VCaP (cell line): ENCODE measurements at regions not wholly inside any gene's neighbourhood (a gene's known extent, or its start where the extent isn't known, plus 50 kb on each side); places are given as distances from the start of the nearest gene placed in this dataset.

ENCODE experiments used
- H3K27ac ChIP-seq: fragments of 450-650 bp; 2 replicates; pipeline ENCODE4 v1.5.1; 2017
- TF ChIP-seq, protein P1 (sequence below): fragments of 450-650 bp; conservative IDR thresholded peaks from 2 replicates; pipeline ENCODE4 v1.5.1; 2017; ENCODE audit warnings: mild to moderate bottlenecking, moderate library complexity

DNA sequence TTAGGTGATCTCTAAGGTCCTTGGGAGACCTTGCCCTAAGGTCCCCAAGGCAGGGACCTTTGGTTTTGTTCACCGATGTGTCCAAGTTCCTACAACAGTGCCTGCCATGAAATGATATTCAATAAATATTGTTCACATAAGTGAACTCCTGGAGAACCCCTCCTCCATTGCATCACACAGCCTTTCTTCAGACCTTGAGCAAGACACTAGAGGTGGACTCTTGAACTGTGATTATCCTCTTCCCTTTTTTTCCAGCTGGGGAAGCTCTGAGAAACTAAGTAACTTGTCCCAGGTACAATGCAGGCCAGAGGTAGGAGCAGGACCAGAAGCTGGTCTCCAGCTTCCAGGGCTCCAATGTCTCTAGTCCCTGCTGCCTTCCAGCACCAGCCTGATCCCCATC lies 76.6 kb upstream of the LMO1 start:
- H3K27ac ChIP-seq = no peak overlapping the region
- TF ChIP-seq, protein P1, sequence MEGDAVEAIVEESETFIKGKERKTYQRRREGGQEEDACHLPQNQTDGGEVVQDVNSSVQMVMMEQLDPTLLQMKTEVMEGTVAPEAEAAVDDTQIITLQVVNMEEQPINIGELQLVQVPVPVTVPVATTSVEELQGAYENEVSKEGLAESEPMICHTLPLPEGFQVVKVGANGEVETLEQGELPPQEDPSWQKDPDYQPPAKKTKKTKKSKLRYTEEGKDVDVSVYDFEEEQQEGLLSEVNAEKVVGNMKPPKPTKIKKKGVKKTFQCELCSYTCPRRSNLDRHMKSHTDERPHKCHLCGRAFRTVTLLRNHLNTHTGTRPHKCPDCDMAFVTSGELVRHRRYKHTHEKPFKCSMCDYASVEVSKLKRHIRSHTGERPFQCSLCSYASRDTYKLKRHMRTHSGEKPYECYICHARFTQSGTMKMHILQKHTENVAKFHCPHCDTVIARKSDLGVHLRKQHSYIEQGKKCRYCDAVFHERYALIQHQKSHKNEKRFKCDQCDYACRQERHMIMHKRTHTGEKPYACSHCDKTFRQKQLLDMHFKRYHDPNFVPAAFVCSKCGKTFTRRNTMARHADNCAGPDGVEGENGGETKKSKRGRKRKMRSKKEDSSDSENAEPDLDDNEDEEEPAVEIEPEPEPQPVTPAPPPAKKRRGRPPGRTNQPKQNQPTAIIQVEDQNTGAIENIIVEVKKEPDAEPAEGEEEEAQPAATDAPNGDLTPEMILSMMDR = no peak

DNA sequence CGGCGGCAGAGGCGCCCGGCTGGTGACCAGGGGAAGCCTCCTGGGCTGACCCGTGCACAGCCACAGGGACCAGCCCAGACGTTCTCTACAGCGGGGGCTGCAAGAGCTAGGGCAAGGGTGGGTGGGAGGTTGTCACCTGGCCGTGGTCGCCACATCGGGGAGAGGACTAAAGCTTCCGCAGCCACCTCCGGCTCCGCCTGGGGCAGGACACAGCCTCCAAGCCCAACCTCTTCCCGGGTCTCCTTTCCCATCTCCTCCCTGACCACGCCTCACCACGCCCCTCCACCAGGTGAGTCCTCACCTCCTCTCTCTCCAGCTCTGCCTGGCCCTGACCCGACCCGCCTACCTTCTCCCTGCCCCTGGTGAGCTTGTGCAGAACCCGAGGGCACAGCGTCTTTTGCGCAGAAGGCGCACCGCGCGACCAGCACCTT lies 75.9 kb upstream of the LMO1 start:
- no peak overlapping the region for H3K27ac ChIP-seq
- TF ChIP-seq, protein P1 = no peak

DNA sequence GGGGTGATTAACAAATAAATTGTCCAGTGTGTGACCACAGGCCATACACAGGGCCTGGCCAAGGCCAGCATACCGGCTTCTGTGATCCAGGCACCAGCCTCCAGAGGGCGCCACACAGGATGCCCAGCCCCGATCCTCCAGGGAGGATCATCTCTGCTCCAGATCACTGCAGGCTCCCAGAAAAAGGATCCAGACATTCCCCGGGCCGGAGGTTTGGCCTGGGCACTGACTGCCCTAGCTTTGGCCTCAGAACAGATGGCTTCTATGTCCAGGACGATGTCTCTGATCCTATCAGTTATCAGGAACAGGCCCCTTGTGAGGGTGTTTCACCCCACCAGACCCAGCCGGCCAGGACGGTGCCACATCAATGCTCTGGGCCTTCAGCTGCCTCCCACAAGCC lies 74.5 kb upstream of the LMO1 start:
- TF ChIP-seq, protein P1 = peak; percentile 79
- H3K27ac ChIP-seq = no peak overlapping the region

DNA sequence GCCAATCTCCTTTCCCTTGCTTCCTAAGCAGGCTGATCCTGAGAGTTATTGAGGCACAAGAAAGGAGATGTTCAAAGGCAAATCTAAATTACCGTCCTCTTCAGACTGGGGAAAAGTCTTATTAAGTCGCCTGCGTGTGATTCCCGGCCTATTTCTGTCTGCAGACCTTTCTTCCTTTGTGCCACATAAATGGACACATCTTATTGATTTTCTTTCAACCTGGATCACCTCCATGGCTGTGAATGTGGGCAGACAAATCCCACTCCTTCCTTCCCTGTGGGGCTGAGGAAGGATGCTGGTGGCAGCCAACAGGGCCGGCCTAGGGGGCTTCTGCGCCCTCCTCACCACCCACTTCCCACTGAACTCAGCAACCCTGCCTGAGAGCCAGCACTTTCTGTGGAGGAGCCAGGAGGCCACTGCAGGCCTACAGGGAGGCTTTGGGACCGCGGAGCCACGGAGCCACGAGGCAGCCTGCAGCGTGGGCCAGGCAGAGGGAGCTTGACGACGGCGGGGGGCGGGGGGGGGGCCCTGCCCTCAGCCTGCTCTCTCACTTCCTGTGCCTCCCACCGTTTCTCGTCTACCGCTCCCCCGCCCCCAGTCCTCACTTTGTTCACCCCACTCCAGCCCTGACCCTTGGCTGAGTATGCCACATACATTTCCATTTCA lies 73.6 kb upstream of the LMO1 start:
- H3K27ac ChIP-seq = no peak overlapping the region
- TF ChIP-seq, protein P1 = no peak

DNA sequence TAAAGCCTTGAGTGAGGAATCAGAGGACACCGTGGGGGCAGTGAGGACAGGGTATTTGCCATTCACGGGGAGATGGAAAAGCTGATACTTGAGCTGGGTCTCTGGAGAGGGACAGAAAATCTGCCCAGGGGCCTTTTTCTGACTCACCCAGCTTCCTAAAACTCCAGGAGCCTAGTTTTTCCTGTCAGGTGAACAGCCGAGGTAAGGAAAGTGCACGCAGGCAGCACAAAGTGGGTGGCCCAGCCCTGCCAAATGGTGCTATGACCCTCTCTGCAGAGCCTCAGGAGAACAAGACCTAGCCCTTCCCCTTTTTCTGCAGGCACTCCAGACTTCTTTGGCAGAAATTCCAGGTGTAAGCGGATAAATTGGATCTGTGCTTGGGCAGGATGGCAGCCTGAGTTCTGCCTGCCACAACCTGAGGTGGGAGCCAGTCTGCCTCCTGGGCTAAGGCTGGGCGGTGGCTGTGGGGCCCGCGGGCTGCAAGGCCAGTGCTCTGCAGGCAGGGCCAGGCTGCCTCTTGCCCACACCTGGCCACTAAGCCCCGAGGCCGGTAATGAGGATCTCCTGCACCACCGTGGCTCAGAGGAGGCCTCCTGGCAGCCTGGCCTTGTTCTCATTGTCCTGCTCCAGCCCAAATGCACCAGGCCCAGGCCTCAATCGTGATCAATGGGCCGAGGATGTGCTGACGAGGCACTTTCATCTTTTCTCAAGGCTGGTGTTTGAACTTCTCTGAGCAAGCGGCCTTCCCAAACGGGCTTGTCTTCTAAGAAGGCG lies 72.9 kb upstream of the LMO1 start:
- H3K27ac ChIP-seq = no peak overlapping the region

DNA sequence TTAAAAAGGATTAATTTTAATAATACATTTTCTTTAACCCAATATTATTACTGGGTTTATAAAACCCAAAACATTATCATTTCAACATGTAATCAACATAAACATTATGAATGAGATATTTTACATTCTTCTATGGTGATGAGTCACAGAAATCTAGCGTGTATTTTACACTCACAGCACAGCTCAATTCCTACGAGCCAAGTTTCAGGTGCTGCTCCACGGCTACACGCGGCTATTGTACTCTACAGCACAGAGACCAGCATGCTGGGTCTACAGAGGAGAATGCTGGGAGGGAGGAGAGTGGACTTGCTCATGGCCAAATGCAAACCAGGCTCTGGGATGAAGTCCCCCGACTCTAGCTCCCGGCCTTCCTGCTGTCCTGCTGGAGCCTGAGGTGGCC lies 72.0 kb upstream of the LMO1 start:
- no peak overlapping the region for H3K27ac ChIP-seq
- TF ChIP-seq, protein P1 = no peak

More for the DNA sequence above, 72.9 kb upstream of the LMO1 start:
- TF ChIP-seq, protein P1 = no peak

DNA sequence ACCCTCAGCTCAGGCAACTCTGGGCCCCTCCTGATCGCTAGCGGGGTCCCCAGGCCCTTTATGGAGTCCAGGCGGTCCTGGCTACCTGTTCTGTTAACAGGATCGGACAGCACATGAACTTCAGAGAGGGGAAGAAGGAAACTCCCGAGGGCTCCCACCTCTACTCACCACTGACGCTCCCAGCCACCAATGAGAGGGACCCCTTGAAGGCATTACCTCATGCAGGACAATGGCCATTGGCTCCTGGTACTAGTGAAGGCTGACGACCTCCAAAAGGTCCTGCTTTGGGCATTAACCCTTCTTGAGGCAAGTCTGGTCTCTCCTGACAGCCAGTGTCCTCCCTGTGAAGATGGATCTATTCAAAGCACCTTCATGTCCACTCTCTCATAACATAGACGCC lies 71.5 kb upstream of the LMO1 start:
- H3K27ac ChIP-seq = no peak overlapping the region
- TF ChIP-seq, protein P1 = no peak
